GM12873 (cell line): ENCODE measurements at regions not wholly inside any gene's neighbourhood (a gene's known extent, or its start where the extent isn't known, plus 50 kb on each side); places are given as distances from the start of the nearest gene placed in this dataset.

Experiments
- CTCF ChIP-seq: IDR thresholded peaks from 2 replicates; pipeline ENCODE4 v1.5.1; 2012; ENCODE audit warnings: low read depth, mild to moderate bottlenecking, moderate library complexity, low read length, control low read depth; ENCODE audit not compliant: insufficient read depth; ENCODE audit errors: missing control alignments

GRCh38 chr1:58406301-58407071, 140.0 kb downstream of the OMA1 start:
- no peak for TF ChIP-seq CTCF

- TF ChIP-seq CTCF = no peak
Observed at GRCh38 chr1:58405660-58406059, 140.9 kb downstream of the OMA1 start.

GRCh38 chr1:58403894-58404293, 142.6 kb downstream of the OMA1 start:
- no peak for TF ChIP-seq CTCF

- TF ChIP-seq CTCF = no peak
Observed at GRCh38 chr1:58402444-58402843, 144.1 kb downstream of the OMA1 start.

- no peak for TF ChIP-seq CTCF
Observed at GRCh38 chr1:58401991-58402390, 144.5 kb downstream of the OMA1 start.

GRCh38 chr1:58399176-58399575, 147.3 kb downstream of the OMA1 start:
- TF ChIP-seq CTCF = no peak

- TF ChIP-seq CTCF = no peak
Observed at GRCh38 chr1:58398714-58399113, 147.8 kb downstream of the OMA1 start.
